GM12878 (cell line): ENCODE measurements at regions not wholly inside any gene's neighbourhood (a gene's known extent, or its start where the extent isn't known, plus 50 kb on each side); places are given as distances from the start of the nearest gene placed in this dataset.

Experiments used
- ATF7 ChIP-seq: fragments of 450-650 bp; IDR thresholded peaks from 2 replicates; pipeline ENCODE4 v1.6.1; 2016; ENCODE audit warnings: low read depth, mild to moderate bottlenecking
- BACH1 ChIP-seq: fragments of 450-650 bp; IDR thresholded peaks from 2 replicates; pipeline ENCODE4 v1.6.1; 2017; ENCODE audit warnings: mild to moderate bottlenecking, borderline replicate concordance
- BCL11A ChIP-seq: IDR thresholded peaks from 2 replicates; pipeline ENCODE4 v1.6.1; 2011; ENCODE audit warnings: low read depth, low read length
- BCLAF1 ChIP-seq: fragments of 450-650 bp; IDR thresholded peaks from 2 replicates; pipeline ENCODE4 v1.6.1; 2017; ENCODE audit warnings: antibody characterized with exemption, mild to moderate bottlenecking, moderate library complexity
- EED ChIP-seq: sonication (generic); IDR thresholded peaks from 2 replicates; pipeline ENCODE4 v1.6.1; 2016; ENCODE audit warnings: antibody characterized with exemption, low read depth
- ESRRA ChIP-seq: IDR thresholded peaks from 2 replicates; pipeline ENCODE4 v1.6.1; 2012; ENCODE audit warnings: mild to moderate bottlenecking, low read length, improper control_type of control experiment
- GATAD2B ChIP-seq: fragments of 450-650 bp; conservative IDR thresholded peaks from 2 replicates; pipeline ENCODE4 v1.6.1; 2017; ENCODE audit warnings: low read depth, mild to moderate bottlenecking, moderate library complexity
- IRF5 ChIP-seq: fragments of 450-650 bp; IDR thresholded peaks from 2 replicates; pipeline ENCODE4 v1.6.1; 2017; ENCODE audit warnings: borderline replicate concordance
- MTA2 ChIP-seq: fragments of 450-650 bp; IDR thresholded peaks from 2 replicates; pipeline ENCODE4 v1.6.1; 2016; ENCODE audit warnings: low read depth, mild to moderate bottlenecking, moderate library complexity
- MYB ChIP-seq: fragments of 150-350 bp; IDR thresholded peaks from 2 replicates; pipeline ENCODE4 v1.6.1; 2014; ENCODE audit warnings: mild to moderate bottlenecking, low read depth, low read length, borderline replicate concordance
- NFYB ChIP-seq: IDR thresholded peaks from 2 replicates; pipeline ENCODE4 v1.6.1; 2011; ENCODE audit warnings: low read depth, mild to moderate bottlenecking, low read length, improper control_type of control experiment, moderate library complexity; ENCODE audit not compliant: insufficient read depth
- NR2C2 ChIP-seq: IDR thresholded peaks from 2 replicates; pipeline ENCODE4 v1.6.1; 2011; ENCODE audit warnings: borderline replicate concordance, low read depth; ENCODE audit not compliant: control insufficient read depth, insufficient read length
- PAX8 ChIP-seq: fragments of 450-650 bp; IDR thresholded peaks from 2 replicates; pipeline ENCODE4 v1.6.1; 2017; ENCODE audit warnings: mild to moderate bottlenecking, moderate library complexity
- POLR2AphosphoS5 ChIP-seq: IDR thresholded peaks from 2 replicates; pipeline ENCODE4 v1.6.1; 2011; ENCODE audit warnings: mild to moderate bottlenecking, low read length, inconsistent platforms
- RUNX3 ChIP-seq: IDR thresholded peaks from 2 replicates; pipeline ENCODE4 v1.6.1; 2012; ENCODE audit warnings: low read length, inconsistent platforms
- SMARCA5 ChIP-seq: fragments of 450-650 bp; IDR thresholded peaks from 2 replicates; pipeline ENCODE4 v1.6.1; 2017; ENCODE audit warnings: mild to moderate bottlenecking
- SUPT20H ChIP-seq: IDR thresholded peaks from 2 replicates; pipeline ENCODE4 v1.6.1; 2011; ENCODE audit warnings: low read depth, mild to moderate bottlenecking, low read length, moderate library complexity, borderline replicate concordance; ENCODE audit not compliant: control insufficient read depth
- SUZ12 ChIP-seq: fragments of 200-600 bp; sonication (generic); IDR thresholded peaks from one replicate; pipeline ENCODE4 v1.6.1; 2018; ENCODE audit warnings: antibody characterized with exemption, mild to moderate bottlenecking; ENCODE audit not compliant: unreplicated experiment
- YY1 ChIP-seq: IDR thresholded peaks from 2 replicates; pipeline ENCODE4 v1.6.1; 2011; ENCODE audit warnings: low read depth, mild to moderate bottlenecking, low read length
- ZBTB11 ChIP-seq: fragments of 450-650 bp; formaldehyde crosslinking; IDR thresholded peaks from 2 replicates; pipeline ENCODE4 v1.5.0; 2022; ENCODE audit warnings: mild to moderate bottlenecking, missing genetic modification characterization
- ZNF592 ChIP-seq: fragments of 450-650 bp; IDR thresholded peaks from 2 replicates; pipeline ENCODE4 v1.6.1; 2017; ENCODE audit warnings: mild to moderate bottlenecking, moderate library complexity

GRCh38 chr1:108075055-108075454, 110.1 kb upstream of the VAV3 start (continued):
- TF ChIP-seq BACH1, result no peak
- no peak for TF ChIP-seq SUZ12
- TF ChIP-seq ZBTB11 (CRISPR knock-in tag), result no peak
- no peak for TF ChIP-seq PAX8
- no peak for TF ChIP-seq NR2C2
- no peak for TF ChIP-seq NFYB
- TF ChIP-seq SUPT20H, result no peak
- no peak for TF ChIP-seq YY1
- TF ChIP-seq IRF5, result no peak
- TF ChIP-seq RUNX3, result peak; percentile 53; the same call in 1 of the 2 replicates
- TF ChIP-seq ATF7, result peak; percentile 79
- peak; percentile 86; the same call in 1 of the 2 replicates for TF ChIP-seq ESRRA
- peak; percentile 31; the same call in 1 of the 2 replicates for TF ChIP-seq MTA2
- no peak for TF ChIP-seq POLR2AphosphoS5
- no peak for TF ChIP-seq BCLAF1
- TF ChIP-seq MYB, result no peak
- no peak for TF ChIP-seq GATAD2B
- TF ChIP-seq BCL11A, result no peak
- no peak for TF ChIP-seq SMARCA5
- peak; percentile 60 for TF ChIP-seq EED
- TF ChIP-seq ZNF592, result no peak
